ENCODE measurements at regions not wholly inside any gene's neighbourhood (a gene's known extent, or its start where the extent isn't known, plus 50 kb on each side); places are given as distances from the start of the nearest gene placed in this dataset.

GRCh38 chr20:47865451-47865850 is 80.2 kb upstream of the SULF2 start:
- H3K9me3 ChIP-seq (ENCODE audit: control insufficient read depth, low read length) = no peaks in the 10 kb centered on the region
- 88 to 91% methylated on average over 4 of the region's 5 CpGs for WGBS, 2 experiments (ENCODE audit: insufficient coverage in 2 of 2)

DNA sequence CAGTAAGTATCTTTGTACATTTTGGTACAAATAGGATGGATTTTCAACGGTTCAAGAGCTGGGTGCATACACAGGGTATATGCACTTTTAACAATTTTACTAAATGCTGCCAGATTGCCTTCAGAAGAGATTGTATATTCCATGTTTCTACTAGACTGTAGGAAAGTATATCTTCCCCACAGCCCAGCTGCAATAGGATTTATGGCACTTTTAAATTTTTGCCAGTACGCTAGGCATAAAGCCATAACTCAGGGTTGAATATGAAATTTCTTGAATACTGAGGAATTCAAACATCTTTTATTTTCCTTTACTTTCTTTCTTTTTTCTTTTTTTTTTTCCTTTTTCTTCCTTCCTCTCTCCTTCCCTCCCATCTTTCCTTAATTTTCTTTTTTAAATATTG is 78.7 kb upstream of the SULF2 start:
- Histone ChIP-seq H3K4me1 (ENCODE audit: control insufficient read depth, insufficient read depth, low read length, poor library complexity, severe bottlenecking) (no peaks in the 10 kb centered on the region), H3K9me3 (ENCODE audit: control insufficient read depth, low read length) (no peaks in the 10 kb centered on the region), H3K27ac (ENCODE audit: low read depth, low read length, severe bottlenecking) (no peak overlapping the region), H3K36me3 (ENCODE audit: control insufficient read depth, insufficient read depth, low read length) (no peaks in the 10 kb centered on the region), H3K4me3 (ENCODE audit: extremely low read depth, insufficient read depth, low read length, poor library complexity, severe bottlenecking) (no peak overlapping the region)
- WGBS, 2 experiments (ENCODE audit: insufficient coverage in 2 of 2) = no CpG with 5 or more reads among the region's 2 CpGs

More at GRCh38 chr20:47865451-47865850, 80.2 kb upstream of the SULF2 start:
- H3K36me3 ChIP-seq (ENCODE audit: control insufficient read depth, insufficient read depth, low read length) = no peaks in the 10 kb centered on the region
- no peaks in the 10 kb centered on the region for H3K4me1 ChIP-seq (ENCODE audit: control insufficient read depth, insufficient read depth, low read length, poor library complexity, severe bottlenecking)
- no peak overlapping the region for H3K27ac ChIP-seq (ENCODE audit: low read depth, low read length, severe bottlenecking)
- no peak overlapping the region for H3K4me3 ChIP-seq (ENCODE audit: extremely low read depth, insufficient read depth, low read length, poor library complexity, severe bottlenecking)

GRCh38 chr20:47863315-47863965 is 78.2 kb upstream of the SULF2 start:
- Histone ChIP-seq H3K9me3 (ENCODE audit: control insufficient read depth, low read length) (no peaks in the 10 kb centered on the region), H3K36me3 (ENCODE audit: control insufficient read depth, insufficient read depth, low read length) (no peaks in the 10 kb centered on the region), H3K4me1 (ENCODE audit: control insufficient read depth, insufficient read depth, low read length, poor library complexity, severe bottlenecking) (peaks cover 3% of the 10 kb centered on the region), H3K27ac (ENCODE audit: low read depth, low read length, severe bottlenecking) (no peak overlapping the region), H3K4me3 (ENCODE audit: extremely low read depth, insufficient read depth, low read length, poor library complexity, severe bottlenecking) (no peak overlapping the region)
- 94 to 96% methylated on average over 2 to 3 of the region's 3 CpGs for WGBS, 2 experiments (ENCODE audit: insufficient coverage in 2 of 2)

GRCh38 chr20:47862574-47863240 is 77.4 kb upstream of the SULF2 start:
- Histone ChIP-seq H3K36me3 (ENCODE audit: control insufficient read depth, insufficient read depth, low read length) (no peaks in the 10 kb centered on the region), H3K9me3 (ENCODE audit: control insufficient read depth, low read length) (no peaks in the 10 kb centered on the region), H3K4me3 (ENCODE audit: extremely low read depth, insufficient read depth, low read length, poor library complexity, severe bottlenecking) (no peak overlapping the region), H3K4me1 (ENCODE audit: control insufficient read depth, insufficient read depth, low read length, poor library complexity, severe bottlenecking) (peaks cover 10% of the 10 kb centered on the region), H3K27ac (ENCODE audit: low read depth, low read length, severe bottlenecking) (no peak overlapping the region)
- 73 to 100% methylated on average over 2 to 3 of the region's 4 CpGs for WGBS, 2 experiments (ENCODE audit: insufficient coverage in 2 of 2)

- peaks cover 2% of the 10 kb centered on the region for H3K9me3 ChIP-seq (ENCODE audit: control insufficient read depth, low read length)
- H3K36me3 ChIP-seq (ENCODE audit: control insufficient read depth, insufficient read depth, low read length) = no peaks in the 10 kb centered on the region
- H3K4me3 ChIP-seq (ENCODE audit: extremely low read depth, insufficient read depth, low read length, poor library complexity, severe bottlenecking) = no peak overlapping the region
- H3K4me1 ChIP-seq (ENCODE audit: control insufficient read depth, insufficient read depth, low read length, poor library complexity, severe bottlenecking) = peaks cover 14% of the 10 kb centered on the region
- 84 to 100% methylated on average over 1 to 3 of the region's 5 CpGs for WGBS, 2 experiments (ENCODE audit: insufficient coverage in 2 of 2)
- no peak overlapping the region for H3K27ac ChIP-seq (ENCODE audit: low read depth, low read length, severe bottlenecking)
Observed at GRCh38 chr20:47861116-47861515, 75.8 kb upstream of the SULF2 start.

GRCh38 chr20:47860049-47860830 is 75.0 kb upstream of the SULF2 start:
- 90 to 91% methylated on average over 12 to 13 of the region's 14 CpGs for WGBS, 2 experiments (ENCODE audit: insufficient coverage in 2 of 2)
- Histone ChIP-seq H3K27ac (ENCODE audit: low read depth, low read length, severe bottlenecking) (no peak overlapping the region), H3K9me3 (ENCODE audit: control insufficient read depth, low read length) (peaks cover 6% of the 10 kb centered on the region), H3K36me3 (ENCODE audit: control insufficient read depth, insufficient read depth, low read length) (no peaks in the 10 kb centered on the region), H3K4me3 (ENCODE audit: extremely low read depth, insufficient read depth, low read length, poor library complexity, severe bottlenecking) (no peak overlapping the region), H3K4me1 (ENCODE audit: control insufficient read depth, insufficient read depth, low read length, poor library complexity, severe bottlenecking) (peaks cover 14% of the 10 kb centered on the region)

- WGBS, 2 experiments (ENCODE audit: insufficient coverage in 2 of 2) = 92 to 100% methylated on average over 4 to 5 of the region's 6 CpGs
- no peak overlapping the region for H3K27ac ChIP-seq (ENCODE audit: low read depth, low read length, severe bottlenecking)
Observed at GRCh38 chr20:47859278-47859677, 74.0 kb upstream of the SULF2 start.

GRCh38 chr20:47857569-47858464 is 72.5 kb upstream of the SULF2 start:
- Histone ChIP-seq H3K27ac (ENCODE audit: low read depth, low read length, severe bottlenecking) (peak overlapping the region; percentile 43), H3K4me3 (ENCODE audit: extremely low read depth, insufficient read depth, low read length, poor library complexity, severe bottlenecking) (no peak overlapping the region), H3K4me1 (ENCODE audit: control insufficient read depth, insufficient read depth, low read length, poor library complexity, severe bottlenecking) (peaks cover 14% of the 10 kb centered on the region), H3K36me3 (ENCODE audit: control insufficient read depth, insufficient read depth, low read length) (no peaks in the 10 kb centered on the region), H3K9me3 (ENCODE audit: control insufficient read depth, low read length) (peaks cover 6% of the 10 kb centered on the region)
- 72% methylated on average over 10 to 17 of the region's 17 CpGs for WGBS, 2 experiments (ENCODE audit: insufficient coverage in 2 of 2)

More at GRCh38 chr20:47859278-47859677, 74.0 kb upstream of the SULF2 start:
- Histone ChIP-seq H3K4me1 (ENCODE audit: control insufficient read depth, insufficient read depth, low read length, poor library complexity, severe bottlenecking) (peaks cover 14% of the 10 kb centered on the region), H3K9me3 (ENCODE audit: control insufficient read depth, low read length) (peaks cover 6% of the 10 kb centered on the region), H3K36me3 (ENCODE audit: control insufficient read depth, insufficient read depth, low read length) (no peaks in the 10 kb centered on the region), H3K4me3 (ENCODE audit: extremely low read depth, insufficient read depth, low read length, poor library complexity, severe bottlenecking) (no peak overlapping the region)

DNA sequence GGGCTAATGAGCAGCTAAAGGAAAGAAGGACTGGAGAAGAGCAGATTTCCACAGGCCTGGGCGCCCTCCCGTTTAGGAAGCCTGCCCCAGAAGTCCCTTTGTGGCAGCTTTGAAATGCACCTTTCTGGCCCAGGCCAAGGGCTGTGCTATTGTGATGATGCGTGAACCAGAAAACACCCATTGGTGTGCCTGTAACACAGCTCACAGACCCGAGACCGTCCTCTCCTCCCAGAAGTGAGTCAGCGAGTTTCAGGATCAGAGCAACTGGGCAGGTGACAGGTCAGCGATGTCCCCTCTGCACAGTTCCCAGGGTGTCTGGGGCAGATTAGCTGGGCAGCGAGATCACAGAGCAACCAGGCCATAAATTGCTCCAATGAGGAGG is 71.9 kb upstream of the SULF2 start:
- WGBS, 2 experiments (ENCODE audit: insufficient coverage in 2 of 2) = 67 to 69% methylated on average over 8 of the region's 8 CpGs
- Histone ChIP-seq H3K27ac (ENCODE audit: low read depth, low read length, severe bottlenecking) (peak overlapping the region; percentile 43), H3K4me1 (ENCODE audit: control insufficient read depth, insufficient read depth, low read length, poor library complexity, severe bottlenecking) (peaks cover 14% of the 10 kb centered on the region), H3K4me3 (ENCODE audit: extremely low read depth, insufficient read depth, low read length, poor library complexity, severe bottlenecking) (no peak overlapping the region), H3K36me3 (ENCODE audit: control insufficient read depth, insufficient read depth, low read length) (no peaks in the 10 kb centered on the region), H3K9me3 (ENCODE audit: control insufficient read depth, low read length) (peaks cover 6% of the 10 kb centered on the region)

GRCh38 chr20:47855799-47856198 is 70.5 kb upstream of the SULF2 start:
- peaks cover 6% of the 10 kb centered on the region for H3K9me3 ChIP-seq (ENCODE audit: control insufficient read depth, low read length)
- 71 to 100% methylated on average over 1 to 3 of the region's 4 CpGs for WGBS, 2 experiments (ENCODE audit: insufficient coverage in 2 of 2)
- no peak overlapping the region for H3K27ac ChIP-seq (ENCODE audit: low read depth, low read length, severe bottlenecking)
- H3K4me1 ChIP-seq (ENCODE audit: control insufficient read depth, insufficient read depth, low read length, poor library complexity, severe bottlenecking) = peaks cover 14% of the 10 kb centered on the region
- H3K36me3 ChIP-seq (ENCODE audit: control insufficient read depth, insufficient read depth, low read length) = no peaks in the 10 kb centered on the region
- no peak overlapping the region for H3K4me3 ChIP-seq (ENCODE audit: extremely low read depth, insufficient read depth, low read length, poor library complexity, severe bottlenecking)
